Erythroblast (primary cell): ENCODE measurements at regions not wholly inside any gene's neighbourhood (a gene's known extent, or its start where the extent isn't known, plus 50 kb on each side); places are given as distances from the start of the nearest gene placed in this dataset.

Source experiments
- DNase-seq, 2 experiments: peaks; one replicate each; lab custom pipeline; 2025; lab: John Stamatoyannopoulos, UW
- GATA1 ChIP-seq: IDR thresholded peaks from 2 replicates; pipeline ENCODE4 v1.6.1; 2011; ENCODE audit warnings: low read depth, mild to moderate bottlenecking, control low read depth, low read length, moderate library complexity
- POLR2A ChIP-seq: IDR thresholded peaks from 2 replicates; pipeline ENCODE4 v1.6.1; 2011; ENCODE audit warnings: mild to moderate bottlenecking, low read length

DNA sequence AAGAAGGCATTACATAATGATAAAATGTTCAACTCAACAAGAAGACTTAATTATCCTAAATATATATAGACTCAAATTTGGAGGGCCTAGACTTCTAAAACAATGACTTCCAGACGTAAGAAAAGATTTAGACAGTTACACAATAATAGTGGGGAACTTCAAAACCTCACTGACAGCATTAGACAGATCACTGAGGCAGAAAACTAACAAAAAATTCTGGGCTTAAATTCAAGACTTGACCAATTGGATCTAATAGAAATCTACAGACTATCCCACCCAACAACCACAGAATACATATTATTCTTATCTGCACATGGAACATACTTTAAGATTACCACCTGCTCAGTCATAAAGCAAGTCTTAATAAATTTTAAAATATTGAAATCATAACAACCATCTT lies 93.3 kb upstream of the ARSJ start:
- TF ChIP-seq GATA1 (no peak), POLR2A (no peak)
- no peak for DNase-seq

DNA sequence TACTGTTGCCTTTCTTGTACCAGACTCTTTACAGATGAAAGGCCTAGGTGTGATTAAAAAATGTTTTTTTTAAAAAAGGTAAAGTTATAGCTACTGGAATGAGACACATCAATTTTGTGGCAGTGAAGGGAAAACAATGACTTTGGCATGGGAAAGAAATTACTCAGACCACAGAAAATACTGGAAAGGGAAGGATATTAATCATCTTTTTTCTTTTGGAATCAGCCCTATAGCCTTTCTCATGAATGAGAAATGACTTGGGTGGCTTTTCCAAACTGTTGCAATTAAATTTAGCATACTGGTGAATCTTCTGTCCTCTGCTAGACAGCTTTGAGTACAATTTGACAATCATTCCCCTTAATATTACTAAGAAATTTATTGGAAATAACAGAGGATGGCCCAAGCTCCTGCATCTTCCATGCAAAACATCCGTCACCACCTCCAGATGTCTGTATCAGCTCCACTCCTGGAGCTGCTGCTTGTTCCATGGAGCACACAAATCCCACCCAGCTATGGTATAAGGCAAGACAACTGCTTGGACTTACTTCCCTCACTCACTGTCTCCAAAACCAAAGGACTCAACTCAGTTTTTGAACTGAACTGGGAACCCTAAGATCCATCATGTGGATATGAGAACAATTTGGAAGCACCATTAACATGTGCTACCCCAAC lies 97.6 kb upstream of the ARSJ start:
- no peak for DNase-seq
- TF ChIP-seq GATA1, result no peak
- no peak for TF ChIP-seq POLR2A

DNA sequence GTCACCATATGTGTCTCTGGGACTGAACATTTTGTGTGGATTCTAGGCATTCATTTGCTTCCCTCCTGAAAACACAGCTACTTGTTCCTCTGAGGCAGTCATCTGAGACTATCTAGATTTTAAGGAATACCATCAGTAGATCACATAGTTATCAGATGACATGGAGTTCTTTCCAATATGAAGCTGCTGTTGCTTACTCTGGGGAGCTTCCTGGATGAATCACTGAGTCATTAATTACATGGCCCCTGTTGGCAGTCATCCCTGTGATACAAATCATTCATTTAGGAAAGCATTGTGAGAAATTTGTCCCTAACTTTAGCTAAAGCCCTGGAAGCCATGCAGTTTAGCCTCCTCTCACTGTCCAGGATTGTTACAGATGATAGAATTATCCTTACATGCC lies 98.2 kb upstream of the ARSJ start:
- TF ChIP-seq POLR2A (no peak), GATA1 (no peak)
- DNase-seq, result no peak

DNA sequence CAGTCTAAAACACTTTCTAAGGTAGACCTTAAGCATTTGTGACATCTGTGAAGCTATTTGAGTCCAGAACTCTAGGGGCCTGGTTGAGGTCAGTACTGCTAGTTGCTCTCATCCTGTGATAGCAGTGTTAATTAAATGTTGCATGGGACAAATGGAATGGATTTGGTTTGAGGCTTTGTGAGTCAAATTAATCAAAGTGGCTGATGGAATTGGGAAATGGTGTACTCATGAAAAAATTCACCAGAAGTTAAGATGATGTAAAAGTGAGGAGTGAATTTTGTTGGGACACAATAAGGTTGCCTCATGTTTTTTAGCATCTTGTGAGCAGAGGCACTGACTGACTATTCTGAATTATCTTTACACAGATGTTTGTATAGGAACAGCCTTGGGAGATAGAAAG lies 99.2 kb upstream of the ARSJ start:
- DNase-seq, result no peak
- TF ChIP-seq POLR2A (no peak), GATA1 (no peak)

DNA sequence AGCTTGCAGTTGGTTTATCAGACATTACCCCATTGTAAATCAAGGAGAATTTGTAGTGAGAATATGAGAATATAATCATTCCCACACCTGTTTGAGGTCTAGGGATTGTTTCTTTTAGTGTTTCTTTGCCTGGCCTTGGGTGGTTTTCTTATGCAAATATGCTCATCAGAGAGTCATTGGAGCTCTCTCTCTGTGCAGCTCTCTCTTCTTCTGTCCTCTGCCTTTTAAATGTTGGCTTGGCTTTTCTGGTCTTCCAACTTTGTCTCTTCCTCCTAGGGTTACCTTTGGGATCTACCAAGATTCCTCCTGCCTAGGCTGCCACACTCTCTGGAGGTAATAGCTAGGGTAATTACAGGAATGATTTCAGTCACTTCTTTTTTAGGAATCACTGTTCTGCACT lies 102.3 kb upstream of the ARSJ start:
- TF ChIP-seq POLR2A, result no peak
- no peak for TF ChIP-seq GATA1
- no peak for DNase-seq

DNA sequence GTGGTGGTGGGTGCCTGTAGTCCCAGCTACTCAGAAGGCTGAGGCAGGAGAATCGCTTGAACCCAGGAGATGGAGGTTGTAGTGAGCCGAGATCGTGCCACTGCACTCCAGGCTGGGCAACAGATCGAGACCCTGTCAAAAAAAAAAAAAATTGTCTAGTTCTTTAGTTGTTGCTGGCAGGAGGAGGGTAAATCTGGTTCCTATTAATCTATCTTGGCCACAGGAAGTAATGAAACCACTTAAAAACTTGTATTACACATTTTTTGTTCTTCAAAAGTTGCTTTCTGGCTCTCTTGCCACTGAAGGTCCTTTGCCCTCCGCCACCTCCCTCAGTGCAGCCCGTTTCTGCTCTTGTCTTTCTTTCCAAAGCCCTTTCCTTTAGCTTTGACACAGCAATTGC lies 102.9 kb upstream of the ARSJ start:
- TF ChIP-seq POLR2A (no peak), GATA1 (no peak)

DNA sequence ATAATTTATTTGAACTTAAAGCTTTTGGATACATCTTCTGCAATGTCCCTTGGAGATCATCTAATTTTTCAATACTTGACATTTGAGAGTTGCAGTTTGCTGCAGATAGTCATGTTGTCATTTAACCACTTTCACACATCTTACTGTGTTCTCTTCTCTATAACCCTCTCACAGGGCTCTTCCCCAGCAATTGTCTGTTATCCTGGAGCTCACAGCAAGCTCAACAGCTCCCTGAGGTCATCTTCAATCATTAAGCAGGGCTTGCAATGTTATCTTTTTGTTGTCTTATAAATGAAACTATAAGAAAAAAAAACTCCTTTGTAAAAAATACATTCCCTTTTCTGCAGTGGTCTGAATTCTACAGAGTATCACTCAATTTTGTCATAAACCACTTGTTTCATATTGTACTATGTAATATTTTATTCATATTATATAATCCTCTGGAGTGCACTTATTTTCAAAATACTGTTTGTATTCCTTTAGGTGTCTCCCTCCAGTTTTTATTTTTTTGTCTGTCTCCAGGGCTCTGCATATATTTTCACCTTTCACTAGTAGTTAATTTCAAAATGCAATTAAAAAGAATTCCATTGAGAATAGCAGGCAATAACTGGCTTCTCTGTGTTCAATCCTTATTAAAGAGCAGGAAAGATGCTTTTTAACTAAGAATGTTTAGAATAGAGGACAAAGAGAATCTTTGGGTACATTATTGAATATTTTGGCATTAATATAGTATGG lies 106.3 kb upstream of the ARSJ start:
- TF ChIP-seq GATA1, result no peak
- TF ChIP-seq POLR2A, result no peak
- no peak for DNase-seq

More for the DNA sequence above, 102.9 kb upstream of the ARSJ start:
- DNase-seq, result no peak

DNA sequence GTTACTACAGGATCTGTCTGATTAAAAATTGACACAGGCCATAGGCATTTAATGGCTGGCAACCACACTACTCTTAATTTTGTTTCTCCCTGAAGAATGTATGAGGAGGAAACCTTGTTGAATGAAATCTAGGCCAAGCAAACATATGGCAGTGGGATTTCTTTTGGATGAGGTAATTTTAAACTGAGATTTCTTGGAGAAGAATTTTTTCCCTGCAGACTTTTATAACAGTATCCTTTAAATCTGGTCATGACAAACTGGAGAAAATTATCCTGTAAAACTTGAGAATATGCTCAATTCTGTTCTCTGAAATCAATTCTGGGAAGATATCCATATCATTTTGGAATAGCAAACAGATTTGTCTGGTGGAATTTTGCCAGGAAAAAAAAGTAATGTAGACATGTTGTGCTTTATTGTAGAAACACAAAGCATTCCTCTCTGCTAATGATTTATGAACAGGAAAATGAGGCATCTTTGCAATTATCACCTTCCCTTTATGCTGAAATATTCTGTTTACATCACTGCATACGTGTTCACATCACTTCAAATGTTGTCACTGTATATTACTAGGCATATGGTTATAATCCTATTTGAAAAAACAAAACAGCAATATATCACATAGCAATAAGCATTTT lies 108.3 kb upstream of the ARSJ start:
- TF ChIP-seq GATA1 (no peak), POLR2A (no peak)

DNA sequence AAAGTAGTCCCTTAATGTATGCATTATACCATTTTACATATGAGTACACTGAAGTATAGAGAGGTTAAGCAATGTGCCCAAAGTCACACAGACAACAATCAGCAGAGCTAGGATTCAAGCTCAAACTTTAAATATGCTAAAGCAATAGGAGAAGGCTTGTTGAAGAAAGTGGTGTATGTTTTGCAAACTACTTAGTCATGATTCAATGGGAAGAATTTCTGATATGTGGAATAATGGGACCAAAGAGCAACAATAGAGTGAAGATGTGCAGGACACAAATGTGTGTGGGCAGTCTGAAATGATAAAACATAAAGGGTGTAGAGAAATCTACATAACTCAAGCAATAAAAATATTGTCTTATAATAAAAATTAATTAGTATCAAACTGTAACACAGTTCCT lies 109.0 kb upstream of the ARSJ start:
- DNase-seq, result no peak
- TF ChIP-seq GATA1 (no peak), POLR2A (no peak)

More for the DNA sequence above, 108.3 kb upstream of the ARSJ start:
- no peak for DNase-seq

DNA sequence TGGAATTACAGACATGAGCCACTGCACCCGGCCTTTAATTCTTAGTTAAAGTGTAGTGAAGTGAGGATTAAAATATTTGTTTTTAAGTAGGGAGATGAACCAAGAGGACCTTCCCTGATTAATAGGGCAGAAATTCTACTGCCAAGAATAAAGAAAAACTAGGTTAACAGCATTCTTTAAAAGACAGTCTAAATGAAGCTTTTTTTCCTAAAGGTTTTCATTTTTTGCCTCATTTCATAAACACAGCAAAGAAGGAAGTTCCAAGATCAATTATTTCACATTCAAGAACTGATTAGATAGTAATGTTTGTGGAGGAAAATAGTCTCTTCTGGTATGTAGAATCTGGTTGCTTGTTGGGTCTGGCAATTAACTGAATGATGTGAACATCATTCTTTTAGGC lies 112.1 kb upstream of the ARSJ start:
- DNase-seq, result no peak
- TF ChIP-seq POLR2A (no peak), GATA1 (no peak)

DNA sequence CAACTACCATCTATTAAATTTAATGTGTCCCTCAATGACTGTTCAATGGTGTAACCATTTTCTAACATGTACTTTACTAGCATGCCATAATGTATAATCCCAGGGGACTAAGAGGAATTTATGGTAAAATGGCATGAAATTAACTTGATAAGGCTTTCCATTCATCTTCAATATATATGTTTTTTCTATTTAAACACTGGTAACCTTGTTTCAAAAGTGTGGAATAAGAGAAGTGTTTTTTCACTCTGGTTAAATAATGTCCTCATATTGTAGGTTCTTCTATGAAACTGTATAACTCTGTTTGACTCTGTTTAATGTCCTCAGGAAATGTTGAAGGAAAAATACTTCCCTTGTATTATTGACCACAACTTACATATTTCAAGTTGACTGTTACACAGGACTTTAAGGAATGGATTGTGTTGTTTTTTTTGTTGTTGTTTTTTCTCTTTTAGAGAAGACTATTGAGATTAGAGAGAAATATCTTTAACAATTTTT lies 113.8 kb upstream of the ARSJ start:
- TF ChIP-seq GATA1 (no peak), POLR2A (no peak)
- DNase-seq, result no peak

DNA sequence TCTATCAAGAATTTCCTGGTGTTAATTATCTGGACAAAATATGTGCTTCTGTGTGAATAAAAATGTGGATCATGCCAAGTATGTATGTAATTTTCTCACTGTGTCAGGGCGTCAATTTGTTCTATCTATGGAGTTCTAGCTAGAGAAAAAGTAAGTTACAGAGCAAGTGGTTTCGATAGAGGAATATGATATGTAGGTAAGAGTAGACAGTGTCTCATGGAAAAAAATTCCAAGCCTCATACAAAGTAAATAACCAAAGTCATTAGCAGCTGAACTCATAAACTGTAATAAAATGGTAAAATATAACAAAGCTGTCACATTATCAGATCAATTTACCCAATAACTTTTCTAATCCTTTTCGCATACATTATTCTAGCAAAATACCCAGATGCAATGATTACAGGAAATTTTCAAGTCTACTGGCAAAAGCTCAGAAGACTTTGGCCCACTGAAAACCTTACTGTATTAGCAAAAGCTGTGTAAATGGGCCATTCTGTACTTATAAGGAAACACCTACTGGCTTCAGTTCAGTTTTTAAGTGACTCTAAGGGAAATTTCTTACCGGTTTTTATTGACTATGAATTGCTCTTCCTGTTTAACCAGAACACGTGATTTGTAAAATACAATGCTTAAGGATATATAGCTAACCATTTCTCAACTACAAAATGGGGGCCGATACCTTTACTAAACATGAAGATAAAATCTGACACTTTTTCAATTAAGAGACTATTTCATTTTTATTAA lies 121.0 kb upstream of the ARSJ start:
- TF ChIP-seq POLR2A (no peak), GATA1 (no peak)
- no peak for DNase-seq

DNA sequence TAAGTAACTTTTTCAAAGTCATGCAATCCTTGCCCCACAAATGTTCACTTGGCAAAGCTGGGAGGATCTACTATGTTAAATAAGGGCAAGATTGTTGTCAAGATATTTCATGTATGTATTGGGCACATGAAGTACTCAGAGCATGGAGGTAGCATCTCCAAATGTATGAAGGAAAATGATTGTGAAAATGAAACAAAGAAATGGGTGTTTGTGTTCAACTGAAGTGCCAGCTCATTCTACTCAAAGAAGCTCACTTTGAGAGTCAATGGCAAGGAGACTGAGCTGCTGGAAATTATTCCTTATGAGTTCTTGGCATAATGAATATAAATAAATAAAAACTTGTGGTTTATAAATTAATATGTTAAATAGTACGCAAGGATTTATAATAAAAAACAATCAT lies 124.5 kb upstream of the ARSJ start:
- DNase-seq, result no peak
- no peak for TF ChIP-seq POLR2A
- TF ChIP-seq GATA1, result no peak

DNA sequence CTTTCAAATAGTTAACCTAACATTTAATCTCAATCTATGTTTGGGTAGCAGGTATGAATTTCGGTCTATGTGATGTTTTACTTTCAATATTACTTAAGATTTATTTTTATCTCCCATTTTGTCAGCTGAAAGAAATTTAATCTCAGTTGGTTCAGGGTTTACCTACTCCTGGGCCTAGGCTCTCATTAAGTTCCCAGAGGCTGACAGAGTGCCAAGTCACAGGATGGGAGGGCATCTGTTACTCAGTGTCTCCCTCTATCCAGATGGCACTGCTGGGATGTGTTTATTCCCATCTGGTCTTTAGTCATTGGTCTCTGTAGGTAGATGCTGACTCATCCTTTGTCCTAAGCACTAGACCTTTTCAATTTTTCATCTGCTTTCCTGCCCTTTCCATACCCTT lies 129.4 kb upstream of the ARSJ start:
- DNase-seq, result no peak
- TF ChIP-seq GATA1, result no peak
- no peak for TF ChIP-seq POLR2A
